ENCODE measurements at regions not wholly inside any gene's neighbourhood (a gene's known extent, or its start where the extent isn't known, plus 50 kb on each side); places are given as distances from the start of the nearest gene placed in this dataset.

DNA sequence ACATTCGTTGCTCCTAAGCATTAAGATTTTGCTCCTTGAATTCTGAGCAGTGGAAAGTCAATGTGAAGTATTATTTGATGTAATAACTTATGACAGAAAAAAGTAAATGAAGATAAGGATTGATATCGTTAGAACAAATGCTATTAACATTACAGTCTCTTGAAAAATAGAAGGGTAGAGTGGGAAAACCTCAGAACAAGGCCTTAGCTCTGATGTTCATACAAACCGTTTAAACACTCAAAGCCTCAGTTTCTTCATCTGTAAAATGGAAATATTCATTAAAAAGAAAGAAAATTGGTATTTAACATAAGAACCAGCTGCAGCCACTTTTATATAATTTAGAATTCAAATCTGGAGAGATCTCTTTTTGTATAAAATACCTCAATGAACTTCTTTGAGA, 250.4 kb upstream of the NCKAP5 start:
- H3K27me3 ChIP-seq: no peaks in the 10 kb centered on the region
- no peaks in the 10 kb centered on the region for H3K36me3 ChIP-seq
- intact Hi-C loops (cut with DNase I): no loop called here
- 55 to 64% (median 57%) methylated on average over 3 of the region's 3 CpGs for WGBS, 4 donors
- no peak for ATAC-seq
- DNase-seq: no peak
- no peak for TF ChIP-seq CTCF (IDR thresholded peaks at IDR 0.05)
- no peak for TF ChIP-seq POLR2A (IDR thresholded peaks at IDR 0.05)
- H3K4me1 ChIP-seq: peaks cover 0 to 10% (median 6%) of the 10 kb centered on the region in 12 donors
- no peak overlapping the region for H3K4me3 ChIP-seq
- H3K9me3 ChIP-seq: no peaks in the 10 kb centered on the region
- H3K27ac ChIP-seq: no peak overlapping the region

GRCh38 chr2:133819906-133820305, 251.6 kb upstream of the NCKAP5 start:
- WGBS, 4 donors: 64 to 75% (median 69%) methylated on average over 4 of the region's 4 CpGs
- H3K4me1 ChIP-seq: peaks cover 0 to 14% (median 6%) of the 10 kb centered on the region in 12 donors
- intact Hi-C loops (cut with DNase I): no loop called here

GRCh38 chr2:133821107-133821760, 253.0 kb upstream of the NCKAP5 start:
- 90 to 93% (median 90%) methylated on average over 3 of the region's 3 CpGs for WGBS, 4 donors
- no peak overlapping the region for H3K27ac ChIP-seq
- H3K27me3 ChIP-seq: no peaks in the 10 kb centered on the region
- DNase-seq: no peak
- H3K36me3 ChIP-seq: no peaks in the 10 kb centered on the region
- no peak for TF ChIP-seq POLR2A (IDR thresholded peaks at IDR 0.05)
- TF ChIP-seq CTCF (IDR thresholded peaks at IDR 0.05): no peak
- H3K4me3 ChIP-seq: no peak overlapping the region
- ATAC-seq: no peak
- H3K9me3 ChIP-seq: no peaks in the 10 kb centered on the region
- peaks cover 0 to 14% (median 6%) of the 10 kb centered on the region in 12 donors for H3K4me1 ChIP-seq
- intact Hi-C loops (cut with DNase I): no loop called here

More at GRCh38 chr2:133819906-133820305, 251.6 kb upstream of the NCKAP5 start:
- Histone ChIP-seq H3K36me3 (no peaks in the 10 kb centered on the region), H3K27me3 (no peaks in the 10 kb centered on the region), H3K9me3 (no peaks in the 10 kb centered on the region), H3K4me3 (no peak overlapping the region), H3K27ac (no peak overlapping the region)
- no peak for DNase-seq
- no peak for ATAC-seq
- no peak for TF ChIP-seq POLR2A (IDR thresholded peaks at IDR 0.05)
- TF ChIP-seq CTCF (IDR thresholded peaks at IDR 0.05): no peak

DNA sequence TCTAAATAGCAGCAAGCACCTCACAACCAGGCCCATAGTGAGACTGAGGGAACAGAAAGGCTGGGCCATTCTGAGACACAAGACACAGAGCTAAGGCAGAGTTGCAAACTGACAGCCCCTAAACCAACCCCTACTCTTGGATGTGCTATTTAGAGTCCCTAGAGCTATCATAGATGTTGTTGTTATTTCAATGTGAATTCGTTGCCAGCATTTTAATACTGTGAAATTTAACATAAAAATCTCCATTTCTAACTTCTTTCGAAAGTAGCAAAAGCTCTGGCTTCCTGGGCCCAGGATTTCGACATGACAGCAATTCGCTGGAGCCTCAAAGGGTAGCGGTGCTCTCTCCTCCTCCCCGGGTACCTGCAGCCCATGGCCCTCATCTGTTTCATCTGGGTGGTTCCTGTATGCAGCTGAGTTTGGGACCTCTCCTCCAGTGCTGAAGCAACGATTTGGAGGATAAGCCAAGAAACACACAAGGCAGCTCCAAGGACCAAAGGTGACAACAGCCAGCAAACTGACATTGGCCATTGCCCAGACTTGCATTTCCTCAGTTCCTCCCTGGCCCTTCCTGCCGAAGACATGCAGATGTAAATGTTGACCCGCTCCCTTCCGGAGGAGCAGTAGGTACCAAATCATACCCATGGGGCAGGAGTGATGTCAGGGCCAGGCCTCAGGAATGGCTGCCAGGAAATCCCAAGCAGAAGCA, 254.4 kb upstream of the NCKAP5 start:
- no peak for ATAC-seq
- intact Hi-C loops (cut with DNase I): no loop called here

More for the DNA sequence above, 254.4 kb upstream of the NCKAP5 start:
- Histone ChIP-seq H3K9me3 (no peaks in the 10 kb centered on the region), H3K27me3 (no peaks in the 10 kb centered on the region), H3K36me3 (no peaks in the 10 kb centered on the region), H3K27ac (no peak overlapping the region), H3K4me1 (peaks cover 0 to 14% (median 6%) of the 10 kb centered on the region in 12 donors), H3K4me3 (no peak overlapping the region)
- WGBS, 4 donors: 68 to 76% (median 72%) methylated on average over 10 of the region's 10 CpGs
- DNase-seq: no peak
- TF ChIP-seq CTCF (IDR thresholded peaks at IDR 0.05): no peak
- TF ChIP-seq POLR2A (IDR thresholded peaks at IDR 0.05): no peak
